ENCODE measurements at regions not wholly inside any gene's neighbourhood (a gene's known extent, or its start where the extent isn't known, plus 50 kb on each side); places are given as distances from the start of the nearest gene placed in this dataset.

GRCh38 chr7:81112731-81113130 lies 193.9 kb upstream of the SEMA3C start:
- 95 to 100% (median 98%) methylated on average over 1 of the region's 1 CpG for WGBS, 3 donors
- H3K9me3 ChIP-seq, result no peaks in the 10 kb centered on the region
- intact Hi-C loops (cut with DNase I), result no loop called here
- no peak overlapping the region for H3K27ac ChIP-seq
- H3K4me1 ChIP-seq (ENCODE audit: insufficient read depth), result no peaks in the 10 kb centered on the region
- H3K4me3 ChIP-seq, result no peak overlapping the region
- no peak for TF ChIP-seq CTCF (IDR thresholded peaks at IDR 0.05)
- TF ChIP-seq POLR2A (IDR thresholded peaks at IDR 0.05), result no peak
- TF ChIP-seq EP300 (IDR thresholded peaks at IDR 0.05), result no peak
- H3K27me3 ChIP-seq, result no peaks in the 10 kb centered on the region
- H3K36me3 ChIP-seq, result no peaks in the 10 kb centered on the region
- DNase-seq, result no peak

GRCh38 chr7:81111781-81112540 lies 193.1 kb upstream of the SEMA3C start:
- WGBS, 3 donors, result 63 to 69% (median 64%) methylated on average over 11 of the region's 11 CpGs
- no peak overlapping the region for H3K27ac ChIP-seq

GRCh38 chr7:81111358-81111757 lies 192.5 kb upstream of the SEMA3C start:
- no peak for TF ChIP-seq POLR2A (IDR thresholded peaks at IDR 0.05)
- TF ChIP-seq CTCF (IDR thresholded peaks at IDR 0.05), result no peak
- H3K4me1 ChIP-seq (ENCODE audit: insufficient read depth), result no peaks in the 10 kb centered on the region
- no peak overlapping the region for H3K27ac ChIP-seq
- no peak for DNase-seq
- no peaks in the 10 kb centered on the region for H3K36me3 ChIP-seq
- intact Hi-C loops (cut with DNase I), result no loop called here
- 49 to 68% (median 53%) methylated on average over 1 of the region's 1 CpG for WGBS, 3 donors
- H3K9me3 ChIP-seq, result no peaks in the 10 kb centered on the region
- H3K27me3 ChIP-seq, result no peaks in the 10 kb centered on the region
- H3K4me3 ChIP-seq, result no peak overlapping the region

More at GRCh38 chr7:81111781-81112540, 193.1 kb upstream of the SEMA3C start:
- no peak for DNase-seq
- Histone ChIP-seq H3K27me3 (no peaks in the 10 kb centered on the region), H3K36me3 (no peaks in the 10 kb centered on the region), H3K4me3 (no peak overlapping the region), H3K4me1 (ENCODE audit: insufficient read depth) (no peaks in the 10 kb centered on the region), H3K9me3 (no peaks in the 10 kb centered on the region)
- intact Hi-C loops (cut with DNase I), result no loop called here
- TF ChIP-seq POLR2A (IDR thresholded peaks at IDR 0.05) (no peak), CTCF (IDR thresholded peaks at IDR 0.05) (no peak), EP300 (IDR thresholded peaks at IDR 0.05) (no peak)

GRCh38 chr7:81110673-81111072 lies 191.8 kb upstream of the SEMA3C start:
- intact Hi-C loops (cut with DNase I), result no loop called here
- Histone ChIP-seq H3K27ac (no peak overlapping the region), H3K27me3 (no peaks in the 10 kb centered on the region), H3K9me3 (no peaks in the 10 kb centered on the region), H3K36me3 (no peaks in the 10 kb centered on the region), H3K4me1 (ENCODE audit: insufficient read depth) (no peaks in the 10 kb centered on the region), H3K4me3 (no peak overlapping the region)
- TF ChIP-seq EP300 (IDR thresholded peaks at IDR 0.05) (no peak), CTCF (IDR thresholded peaks at IDR 0.05) (no peak), POLR2A (IDR thresholded peaks at IDR 0.05) (no peak)
- 93 to 97% (median 95%) methylated on average over 2 of the region's 2 CpGs for WGBS, 3 donors
- DNase-seq, result no peak

All from ovary (tissue), 7 donors.